H4 (cell line): ENCODE measurements at regions not wholly inside any gene's neighbourhood (a gene's known extent, or its start where the extent isn't known, plus 50 kb on each side); places are given as distances from the start of the nearest gene placed in this dataset.
A peak's percentile ranks its signal among the peaks of the same experiment; 100 is the strongest.

Experiments used
- DNase-seq: peaks from one replicate; pipeline ENCODE4 v3.0.0-alpha.2; 2015; ENCODE audit warnings: low spot score

- no peak for DNase-seq
Observed at GRCh38 chr5:67515762-67516161, 319.2 kb upstream of the CD180 start.

DNA sequence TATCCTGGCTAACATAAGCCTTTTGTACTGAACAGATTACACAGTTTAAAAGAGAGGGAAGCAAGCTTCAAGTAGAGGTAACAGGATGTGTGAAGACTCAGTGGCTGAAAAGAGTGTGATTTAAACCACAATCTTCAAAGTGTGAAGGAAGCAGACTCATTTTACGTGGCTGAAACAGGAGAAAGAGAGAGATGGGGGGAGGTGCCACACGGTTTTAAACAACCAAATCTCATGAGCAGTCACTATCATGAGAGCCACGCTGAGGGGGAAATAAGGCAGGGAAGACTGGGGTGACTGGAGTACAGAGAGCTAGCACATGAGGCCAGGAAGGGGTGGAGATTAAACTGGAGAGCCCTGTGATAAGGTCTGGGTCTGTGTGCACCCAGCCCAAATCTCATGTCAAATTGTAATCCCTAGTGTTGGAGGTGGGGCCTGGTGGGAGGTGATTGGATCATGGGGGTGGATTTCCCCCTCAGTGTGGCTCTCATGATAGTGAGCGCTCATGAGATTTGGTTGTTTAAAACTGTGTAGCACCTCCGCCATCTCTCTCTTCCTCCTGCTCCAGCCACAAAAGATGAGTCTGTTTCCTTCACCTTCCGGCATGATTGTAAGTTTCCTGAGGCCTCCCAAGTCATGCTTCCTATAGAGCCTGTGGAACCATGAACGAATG is 318.6 kb upstream of the CD180 start:
- DNase-seq: no peak

- no peak for DNase-seq
Observed at GRCh38 chr5:67512758-67513157, 316.2 kb upstream of the CD180 start.

- DNase-seq: no peak
Observed at GRCh38 chr5:67511911-67512310, 315.3 kb upstream of the CD180 start.

DNA sequence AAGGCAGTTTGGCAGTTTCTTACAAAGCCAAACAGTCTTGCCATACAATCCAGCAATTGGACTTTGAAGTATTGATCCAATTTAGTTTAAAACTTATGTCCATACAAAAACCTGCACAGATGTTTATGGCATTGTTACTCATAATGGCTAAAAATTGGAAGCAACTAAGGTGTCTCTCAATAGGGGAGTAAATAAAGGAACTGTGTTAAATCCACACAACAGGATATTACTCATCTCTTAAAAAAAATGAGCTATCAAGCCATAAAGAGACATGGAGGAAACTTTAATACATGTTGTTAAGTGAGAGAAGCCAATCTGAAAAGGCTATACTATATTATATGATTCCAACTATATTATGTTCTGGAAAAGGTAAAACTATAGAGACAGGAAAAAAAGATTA is 313.6 kb upstream of the CD180 start:
- DNase-seq: no peak

DNA sequence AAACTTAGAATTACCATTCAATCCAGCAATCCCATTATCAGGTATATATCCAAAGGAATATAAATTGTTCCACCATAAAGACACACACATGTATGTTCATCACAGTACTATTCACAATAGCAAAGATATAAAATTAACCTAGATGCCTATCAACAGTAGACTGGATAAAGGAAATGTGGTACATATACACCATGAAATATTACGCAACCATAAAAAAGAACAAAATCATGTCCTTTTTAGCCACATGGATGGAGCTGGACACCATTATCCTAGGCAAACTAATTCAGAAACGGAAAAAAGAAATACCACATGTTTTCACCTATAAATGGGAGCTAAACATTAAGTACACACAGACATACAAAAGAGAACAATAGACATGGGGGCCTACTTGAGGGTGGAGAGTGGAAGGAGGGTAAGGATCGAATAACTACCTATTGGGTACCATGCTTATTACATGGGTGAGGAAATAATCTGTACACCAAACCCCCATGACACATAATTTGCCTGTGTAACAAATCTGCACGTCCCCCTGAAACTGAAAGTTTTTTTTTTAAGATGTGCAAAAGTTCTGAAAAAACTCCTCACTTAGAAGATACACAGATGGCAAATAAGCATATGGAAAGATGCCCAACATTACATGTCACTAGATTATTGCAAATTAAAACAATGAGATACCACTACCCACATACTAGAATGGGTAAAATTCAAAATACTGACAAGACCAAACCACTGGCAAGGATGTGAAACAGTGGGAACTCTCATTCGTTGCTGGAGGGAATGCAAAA is 313.0 kb upstream of the CD180 start:
- no peak for DNase-seq

DNA sequence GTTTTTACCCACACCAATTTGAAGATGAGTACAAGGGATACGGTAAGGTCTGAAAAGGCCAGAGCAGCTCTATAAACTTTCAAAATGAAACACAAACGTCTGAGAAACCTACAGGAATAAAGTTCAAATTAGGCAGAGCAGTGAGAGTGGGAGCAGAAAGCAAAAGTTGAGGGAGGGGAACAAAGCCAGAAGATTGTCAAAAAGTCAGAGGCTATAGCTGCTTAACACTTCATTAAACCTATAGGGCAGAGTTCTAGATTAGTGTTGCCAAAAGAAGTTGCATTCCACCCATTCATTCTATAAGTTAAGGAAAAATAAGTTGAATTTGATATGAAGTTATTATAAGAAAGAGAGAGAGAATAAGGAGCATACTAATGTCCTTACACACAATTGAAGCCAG is 309.6 kb upstream of the CD180 start:
- DNase-seq: no peak

- no peak for DNase-seq
Observed at GRCh38 chr5:67502951-67503350, 306.4 kb upstream of the CD180 start.

- no peak for DNase-seq
Observed at GRCh38 chr5:67496051-67496450, 299.5 kb upstream of the CD180 start.

DNA sequence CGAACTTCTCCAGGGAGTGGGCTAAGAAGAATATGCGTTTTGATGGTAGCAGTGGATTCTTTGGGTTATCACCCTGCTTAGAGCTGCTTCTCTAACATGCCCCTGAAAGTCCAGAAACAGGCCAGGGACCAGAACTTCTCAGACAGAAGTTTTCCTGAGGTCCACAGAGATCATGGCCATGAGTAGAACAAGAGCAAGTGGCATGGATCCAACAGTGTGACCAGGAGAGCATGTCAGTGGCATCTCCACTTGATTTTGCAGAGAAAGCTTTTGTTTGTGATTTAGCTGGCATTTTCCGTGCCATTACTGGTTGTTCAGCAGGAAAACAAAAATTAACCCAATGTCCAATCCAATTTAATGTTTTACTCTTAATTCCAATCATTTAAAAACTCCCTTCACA is 298.5 kb upstream of the CD180 start:
- DNase-seq: no peak

GRCh38 chr5:67494186-67494855 is 297.7 kb upstream of the CD180 start:
- DNase-seq: no peak

DNA sequence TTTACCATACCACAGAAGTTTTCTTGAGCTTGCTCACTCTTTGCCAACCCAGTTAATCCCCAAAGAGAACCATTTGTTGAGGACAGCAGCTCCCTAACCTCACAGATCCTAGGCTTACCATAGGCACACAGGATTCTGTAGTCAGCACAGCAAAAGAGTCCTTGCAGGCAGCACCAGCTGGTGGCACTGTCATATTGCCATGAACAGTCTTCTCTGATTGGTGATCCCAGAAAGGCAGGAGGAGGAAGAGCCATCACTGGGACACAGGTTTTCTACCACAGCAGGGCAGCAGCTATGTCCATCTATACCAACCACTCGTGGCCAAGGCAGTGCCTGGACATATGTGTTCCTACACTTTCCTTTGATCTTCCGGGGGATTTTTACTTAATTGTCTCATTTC is 297.1 kb upstream of the CD180 start:
- peak; percentile 48 for DNase-seq

GRCh38 chr5:67490543-67491321 is 294.1 kb upstream of the CD180 start:
- no peak for DNase-seq

DNA sequence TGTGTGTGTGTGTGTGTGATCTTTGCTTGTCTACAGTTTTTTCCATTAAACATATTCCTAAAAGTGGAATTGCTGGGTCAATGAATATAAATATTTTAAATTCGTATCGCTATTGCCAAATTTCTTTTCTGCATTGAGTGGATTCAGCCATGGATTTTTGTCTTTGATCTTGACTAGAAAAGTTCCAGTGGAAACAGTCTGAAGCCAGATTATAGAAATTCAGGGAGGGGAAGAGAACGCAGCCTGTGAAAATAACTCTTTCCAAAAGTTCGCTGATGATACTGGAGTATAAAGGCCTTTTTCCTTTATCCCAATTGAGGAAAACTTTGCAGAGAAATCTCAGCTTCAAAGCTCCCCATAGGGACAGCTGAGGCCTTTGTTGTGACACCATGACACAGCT is 292.3 kb upstream of the CD180 start:
- DNase-seq: no peak

DNA sequence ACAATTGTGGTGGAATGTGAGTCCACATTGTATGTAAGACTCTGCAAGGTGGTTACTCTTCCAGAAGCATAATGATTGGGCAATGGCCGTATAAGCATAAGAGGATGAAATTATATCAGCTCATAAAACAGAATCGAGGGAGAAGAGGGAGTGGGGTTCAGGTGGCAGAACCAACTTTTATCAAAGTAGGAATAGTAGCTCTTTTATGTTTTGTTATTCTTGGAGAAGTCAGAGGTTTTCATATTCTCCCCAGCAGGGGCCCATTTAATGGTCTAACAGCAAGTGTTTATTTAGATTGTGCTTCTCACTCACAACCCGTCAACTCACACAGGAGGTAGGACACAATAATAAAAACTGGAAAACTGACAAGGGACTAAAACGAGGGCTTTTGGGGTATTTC is 291.3 kb upstream of the CD180 start:
- no peak for DNase-seq

DNA sequence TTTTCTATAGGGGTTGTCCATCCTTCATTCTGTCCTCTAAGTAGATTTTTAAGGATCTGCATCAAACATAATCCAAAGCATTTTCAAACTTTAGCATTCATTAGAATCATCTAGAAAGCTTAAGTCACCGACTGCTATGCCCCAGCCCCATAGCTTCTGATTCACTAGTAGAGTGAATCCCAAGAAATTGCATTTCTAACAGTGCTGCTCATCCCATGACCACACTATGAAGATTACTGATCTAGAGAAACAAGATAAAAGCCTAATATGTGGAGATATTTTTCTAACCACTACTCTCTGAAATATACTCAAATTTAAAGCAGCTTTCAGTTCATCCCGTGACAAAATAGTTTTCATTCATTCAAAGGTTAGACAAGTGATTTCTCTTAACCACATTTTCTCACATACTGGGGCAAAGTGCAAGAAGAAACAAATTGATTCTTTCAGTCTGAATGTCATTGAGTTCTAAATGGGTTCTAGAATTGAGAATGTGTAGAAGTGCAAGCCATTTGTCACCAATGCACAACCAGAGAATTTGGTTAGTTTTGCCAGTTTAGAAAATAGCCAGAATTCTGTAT is 286.9 kb upstream of the CD180 start:
- no peak for DNase-seq

GRCh38 chr5:67481362-67481761 is 284.8 kb upstream of the CD180 start:
- DNase-seq: no peak

- DNase-seq: no peak
Observed at GRCh38 chr5:67478337-67478736, 281.7 kb upstream of the CD180 start.

GRCh38 chr5:67476995-67477394 is 280.4 kb upstream of the CD180 start:
- DNase-seq: no peak

DNA sequence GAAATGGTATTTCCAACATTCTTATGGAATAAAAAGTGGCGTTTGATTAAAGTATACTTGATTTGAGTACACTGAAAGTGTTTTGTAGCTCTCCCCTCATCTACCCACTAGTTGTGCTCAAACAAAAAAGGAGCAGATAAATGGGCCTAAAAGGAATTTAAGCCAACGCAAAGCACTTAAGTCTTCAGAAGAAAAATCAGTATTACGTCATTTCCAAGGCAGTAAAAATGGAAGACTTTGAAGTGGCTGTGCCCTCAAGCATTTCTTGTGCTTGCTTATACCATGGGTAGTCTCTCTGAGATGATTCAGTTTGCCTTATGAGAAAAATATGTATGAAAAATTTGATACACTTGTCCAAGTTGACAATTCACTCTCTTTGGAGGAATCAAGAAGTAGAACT is 279.9 kb upstream of the CD180 start:
- DNase-seq: peak; percentile 29

DNA sequence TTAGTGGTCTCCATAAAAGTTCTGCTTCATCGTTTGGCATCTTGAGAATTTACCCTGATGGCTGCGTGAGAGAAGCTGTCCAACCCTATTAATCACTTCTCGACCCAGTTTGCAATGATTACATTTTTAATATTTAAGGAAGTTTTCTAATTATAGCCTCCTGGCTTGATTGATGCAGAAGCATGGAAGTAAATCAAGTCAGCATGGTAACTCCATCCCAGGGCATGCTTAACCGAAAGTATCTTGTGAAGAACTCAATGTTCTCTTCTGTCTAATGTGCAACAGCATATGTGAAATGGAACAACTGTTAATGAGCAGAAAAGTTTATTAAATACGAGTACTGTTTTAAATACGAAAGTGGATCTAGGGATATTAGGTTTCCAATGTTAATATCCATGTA is 278.9 kb upstream of the CD180 start:
- DNase-seq: no peak
